Ammon's horn (tissue), 1 donor: ENCODE measurements at regions not wholly inside any gene's neighbourhood (a gene's known extent, or its start where the extent isn't known, plus 50 kb on each side); places are given as distances from the start of the nearest gene placed in this dataset.
"Not testable (repeated sequence)": the region's sequence is repeated elsewhere in the genome, so short reads cannot be mapped to it uniquely, and the experiment has no call there.

Experiments
- DNase-seq: peaks from one replicate; pipeline ENCODE4 v3.0.0-alpha.2; 2016; ENCODE audit warnings: low spot score

GRCh38 chr21:28522014-28522799 is 470.5 kb downstream of the LTN1 start:
- DNase-seq: peak; percentile 13

GRCh38 chr21:28518630-28519029 is 474.0 kb downstream of the LTN1 start:
- no peak for DNase-seq

DNA sequence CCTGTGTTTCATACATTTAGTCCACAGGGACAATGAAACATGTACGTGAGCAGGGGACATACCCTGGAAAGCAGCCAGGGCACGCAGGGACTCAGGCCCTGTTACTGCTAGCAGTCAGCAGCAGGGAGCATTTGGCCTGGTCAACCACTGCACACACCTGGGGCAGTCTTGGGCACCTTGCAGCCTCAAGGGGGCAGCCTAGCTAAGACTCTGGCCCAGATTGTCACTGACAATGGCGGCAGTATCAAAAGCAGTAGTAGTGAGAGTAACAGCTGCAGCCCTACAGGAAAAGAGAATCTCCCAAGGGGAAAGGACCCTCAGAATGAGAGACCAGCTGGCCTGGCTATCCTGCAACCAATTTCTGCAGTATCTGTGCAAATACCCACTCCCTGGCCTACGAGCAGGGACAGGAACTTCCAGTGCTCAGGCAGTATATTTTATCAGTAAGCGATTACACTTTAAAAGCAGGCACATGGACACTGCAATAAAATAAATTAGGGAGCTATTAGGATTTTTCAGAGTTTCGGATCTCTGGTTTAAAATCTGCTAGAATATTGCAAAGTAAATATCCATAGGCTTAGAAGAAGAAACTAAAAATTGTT is 475.6 kb downstream of the LTN1 start:
- DNase-seq: peak; percentile 66

GRCh38 chr21:28516021-28516420 is 476.7 kb downstream of the LTN1 start:
- DNase-seq: no peak

- no peak for DNase-seq
These were observed 479.2 kb downstream of the LTN1 start for GRCh38 chr21:28513428-28513827.

GRCh38 chr21:28509031-28509430 is 483.6 kb downstream of the LTN1 start:
- no peak for DNase-seq

- DNase-seq: no peak
These were observed 484.6 kb downstream of the LTN1 start for GRCh38 chr21:28508126-28508525.

GRCh38 chr21:28496517-28496916 is 496.2 kb downstream of the LTN1 start:
- DNase-seq: no peak

DNA sequence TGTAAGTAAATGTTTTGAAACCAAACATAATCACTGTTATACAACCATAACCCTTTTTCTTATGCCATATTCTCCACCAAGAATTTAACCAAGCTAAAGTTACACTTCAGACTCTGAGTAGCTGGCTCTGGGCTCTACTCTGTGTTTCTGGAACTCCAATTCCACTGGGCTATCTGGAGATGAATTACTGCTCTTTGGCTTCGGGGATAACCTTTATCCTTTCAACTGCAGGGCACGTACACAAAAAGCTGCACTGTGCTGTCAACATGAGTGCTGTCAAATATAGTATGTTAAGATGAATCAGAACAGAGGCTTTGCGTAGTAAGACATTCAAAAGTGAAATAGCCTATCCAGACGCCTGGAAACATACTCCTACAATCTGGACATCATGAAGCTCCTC is 500.6 kb downstream of the LTN1 start:
- no peak for DNase-seq

GRCh38 chr21:28489821-28490350 is 502.8 kb downstream of the LTN1 start:
- peak; percentile 26 for DNase-seq

- DNase-seq: peak; percentile 51
These were observed 503.5 kb downstream of the LTN1 start for GRCh38 chr21:28489162-28489561.

DNA sequence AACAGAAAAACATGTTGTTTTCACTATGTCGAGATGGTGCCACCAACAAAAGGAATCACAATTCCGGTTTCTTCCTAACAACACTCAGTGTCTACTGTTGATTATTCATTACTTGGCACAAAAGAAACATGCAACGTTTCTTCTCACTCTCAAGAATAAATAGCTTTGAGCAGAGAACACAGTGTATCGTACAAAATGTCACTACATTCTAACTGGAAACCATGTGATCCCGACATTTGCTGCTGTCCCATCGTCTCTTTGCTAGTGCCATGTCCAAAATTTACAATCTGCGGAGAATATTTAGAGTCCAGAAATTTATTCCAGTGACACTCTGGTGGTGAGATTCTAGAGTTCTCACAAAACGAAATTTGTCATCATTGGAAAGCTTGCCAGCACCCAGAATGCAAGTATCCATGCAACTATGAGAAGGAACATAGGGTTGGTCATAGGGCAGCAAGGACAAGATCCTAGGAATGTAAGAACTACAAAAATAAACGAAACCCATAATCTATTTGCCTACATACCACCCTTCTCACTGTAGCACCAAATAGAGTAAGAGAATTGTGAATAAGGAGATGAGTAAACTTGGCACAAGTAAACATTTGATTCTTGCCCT is 505.1 kb downstream of the LTN1 start:
- no peak for DNase-seq

GRCh38 chr21:28485301-28486022 is 507.2 kb downstream of the LTN1 start:
- no peak for DNase-seq

DNA sequence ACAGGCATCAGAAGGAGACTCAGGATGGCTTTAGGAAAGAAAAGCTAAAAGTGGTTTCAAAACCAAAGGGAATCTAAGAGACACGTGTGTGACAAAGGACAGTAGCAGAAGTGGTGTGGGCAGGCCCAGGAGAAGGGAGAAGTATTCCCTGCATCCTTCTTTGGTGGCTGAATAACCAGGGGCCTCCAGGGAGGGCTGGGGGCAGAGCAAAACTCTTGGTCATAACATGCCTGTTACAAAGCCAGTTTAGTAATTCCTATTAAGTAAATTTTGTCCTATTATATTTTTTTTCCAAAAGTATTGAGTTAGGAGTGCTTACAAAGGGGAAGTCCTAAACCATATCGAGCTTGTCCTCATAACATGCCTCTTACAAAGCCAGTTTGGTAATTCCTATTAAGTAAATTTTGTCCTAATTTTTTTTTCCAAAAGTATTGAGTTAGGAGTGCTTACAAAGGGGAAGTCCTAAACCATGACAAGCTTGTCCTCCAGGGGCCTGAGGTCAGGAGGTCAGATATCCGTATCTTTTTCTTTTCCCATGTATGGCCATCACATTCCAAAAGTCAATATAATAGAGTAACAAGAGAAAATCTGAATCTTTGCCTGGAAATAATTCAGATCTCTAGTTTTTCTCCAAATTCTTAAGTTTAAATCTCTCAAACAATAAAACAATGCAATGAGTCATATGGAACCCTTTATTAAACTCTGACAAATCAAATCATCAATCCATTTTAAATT is 509.2 kb downstream of the LTN1 start:
- no peak for DNase-seq

DNA sequence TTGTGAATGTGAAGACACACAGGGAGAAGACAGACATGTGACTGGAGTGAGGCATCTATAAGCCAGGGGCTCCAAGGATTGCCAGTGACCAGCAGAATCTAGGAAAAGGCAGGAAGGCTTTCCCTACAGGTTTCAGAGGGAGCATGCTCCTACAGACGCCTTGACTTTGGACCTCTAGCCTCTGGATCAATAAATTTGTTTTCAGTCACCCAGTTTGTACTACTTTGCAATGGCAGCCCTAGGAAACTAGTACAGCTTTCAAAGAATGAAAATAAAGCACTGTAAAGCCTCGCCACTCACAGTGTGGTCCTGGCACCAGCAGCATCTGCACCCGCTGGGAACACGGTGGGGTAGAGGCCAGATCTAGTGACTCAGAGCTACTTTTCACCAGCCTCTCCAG is 510.0 kb downstream of the LTN1 start:
- DNase-seq: no peak

- no peak for DNase-seq
These were observed 512.2 kb downstream of the LTN1 start for GRCh38 chr21:28480470-28480869.

DNA sequence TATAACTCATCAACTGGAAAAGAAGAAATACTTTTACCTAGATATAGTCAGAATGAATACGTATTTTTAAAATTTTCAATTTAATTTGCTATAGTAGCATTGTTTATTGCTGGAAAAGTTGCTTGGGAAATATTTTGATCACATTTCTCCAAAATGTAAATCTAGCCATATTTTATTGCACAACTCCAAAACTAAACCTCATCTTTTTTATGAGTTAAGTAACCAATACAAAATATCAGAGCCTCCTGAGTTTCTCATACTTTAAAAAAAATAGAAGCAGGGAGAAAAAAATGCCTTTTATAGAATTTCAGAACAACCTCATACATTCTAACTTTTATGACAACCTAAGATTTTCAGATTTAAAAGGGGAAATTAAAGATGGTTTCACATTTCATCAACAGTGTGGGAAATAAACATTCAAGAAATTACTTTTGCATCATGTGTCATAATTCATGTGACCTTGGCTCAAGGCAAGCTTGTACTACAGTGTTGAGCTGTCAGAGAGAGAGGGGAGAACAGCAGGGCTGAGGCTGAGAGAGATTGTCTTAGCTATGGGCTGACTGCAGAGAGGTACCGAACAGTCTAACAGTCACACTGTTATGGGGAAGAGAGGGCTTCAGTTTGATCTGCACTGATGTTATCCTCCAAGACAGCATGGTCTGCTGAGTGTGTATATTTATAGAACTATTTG is 519.0 kb downstream of the LTN1 start:
- no peak for DNase-seq

DNA sequence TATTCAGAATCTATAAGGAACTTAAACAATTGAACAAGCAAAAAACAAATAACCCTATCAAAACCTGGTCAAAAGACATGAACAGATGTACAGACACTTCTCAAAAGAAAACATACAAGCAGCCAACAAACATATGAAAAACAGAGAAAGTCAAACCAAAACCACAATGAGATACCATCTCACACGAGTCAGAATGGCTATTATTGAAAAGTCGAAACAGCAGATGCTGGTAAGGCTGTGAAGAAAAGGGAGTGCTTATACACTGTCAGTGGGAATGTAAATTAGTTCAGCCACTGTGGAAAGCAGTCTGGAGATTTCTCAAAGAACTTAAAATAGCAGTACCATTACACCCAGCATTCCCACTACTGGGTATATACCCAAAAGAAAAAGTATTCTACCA is 520.1 kb downstream of the LTN1 start:
- not testable (repeated sequence) for DNase-seq

DNA sequence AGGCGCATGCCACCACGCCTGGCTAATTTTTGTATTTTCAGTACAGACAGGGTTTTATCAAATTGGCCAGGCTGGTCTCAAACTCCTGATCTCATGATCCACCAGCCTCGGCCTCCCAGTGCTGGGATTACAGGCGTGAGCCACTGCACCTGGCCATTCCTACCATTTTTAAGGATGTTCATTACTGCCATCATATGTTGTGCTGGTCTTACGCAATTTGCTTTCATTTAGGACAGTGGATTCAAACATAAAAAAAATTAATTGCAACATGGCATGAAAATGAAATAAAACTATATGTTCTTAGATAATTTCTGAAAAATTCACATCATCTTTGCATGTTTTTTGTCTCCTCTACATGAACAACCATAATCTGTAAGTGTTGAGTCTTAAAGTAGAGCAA is 527.7 kb downstream of the LTN1 start:
- no peak for DNase-seq

GRCh38 chr21:28464095-28464494 is 528.6 kb downstream of the LTN1 start:
- DNase-seq: no peak

- DNase-seq: no peak
These were observed 533.5 kb downstream of the LTN1 start for GRCh38 chr21:28459193-28459592.
